Hematopoietic multipotent progenitor cell treated with erythropoietin and hydrocortisone succinate and interleukin-3 and kit ligand, for 15 days (in vitro differentiated cells): ENCODE measurements at regions not wholly inside any gene's neighbourhood (a gene's known extent, or its start where the extent isn't known, plus 50 kb on each side); places are given as distances from the start of the nearest gene placed in this dataset.

Experiments used
- DNase-seq: peaks from one replicate; pipeline ENCODE4 v3.0.0-alpha.2; 2015; ENCODE audit warnings: low spot score

DNA sequence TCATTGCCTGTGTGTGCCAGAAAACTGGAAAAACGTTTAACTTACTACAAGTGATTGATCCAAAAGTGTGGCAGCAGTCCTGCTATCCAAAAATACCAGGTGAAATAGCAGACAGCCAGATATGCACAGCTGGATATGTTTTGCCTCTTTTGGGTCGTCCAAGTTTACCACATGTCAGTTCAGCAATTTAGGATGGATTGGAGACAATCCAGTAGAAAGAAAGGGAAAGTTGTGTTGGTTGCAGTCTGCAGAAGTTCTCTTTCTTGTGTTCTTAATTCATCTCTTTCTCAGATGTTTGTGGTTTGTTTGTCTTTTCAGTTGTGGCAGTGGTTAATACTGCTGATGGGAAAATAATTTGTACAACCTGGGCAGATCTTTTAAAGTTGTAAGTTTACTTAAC, 645.0 kb downstream of the PTPRC start:
- no peak for DNase-seq

DNA sequence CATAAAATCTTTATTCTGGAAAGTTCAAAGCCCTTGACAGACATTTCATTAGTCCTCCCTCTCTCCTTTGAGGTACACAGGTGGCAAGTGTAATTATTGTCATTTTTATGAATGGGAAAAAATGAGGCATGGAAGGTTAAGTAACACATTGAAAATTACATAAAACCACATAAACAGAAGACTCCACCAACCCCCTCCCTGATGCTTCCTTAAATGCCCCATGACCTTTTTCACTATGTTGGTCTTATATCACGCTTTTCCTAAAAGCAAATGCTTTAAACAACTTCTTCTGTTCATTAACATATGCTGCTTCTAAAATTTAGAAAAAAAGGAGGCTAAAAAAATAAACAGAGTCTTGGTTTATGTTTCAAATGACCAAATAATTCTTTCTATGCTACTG, 648.4 kb downstream of the PTPRC start:
- no peak for DNase-seq

DNA sequence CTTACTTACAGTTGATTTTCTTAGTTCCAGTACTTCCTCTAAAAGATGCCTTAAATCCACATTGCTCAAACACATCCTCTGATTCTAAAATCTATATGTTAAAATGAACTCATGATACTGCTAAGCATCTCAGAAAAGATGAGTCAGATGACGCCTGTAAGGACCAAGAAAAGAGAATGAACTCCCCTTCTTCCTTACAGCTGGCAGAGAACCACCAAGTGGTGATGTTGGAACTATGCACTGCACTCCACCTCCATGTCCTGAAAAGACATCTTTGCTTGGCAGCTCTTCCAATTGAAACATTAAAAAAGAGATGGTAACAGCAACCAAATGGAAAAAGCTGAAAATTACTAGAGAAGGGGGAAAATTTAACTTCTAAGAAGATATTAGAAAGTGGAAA, 648.8 kb downstream of the PTPRC start:
- DNase-seq, result no peak

DNA sequence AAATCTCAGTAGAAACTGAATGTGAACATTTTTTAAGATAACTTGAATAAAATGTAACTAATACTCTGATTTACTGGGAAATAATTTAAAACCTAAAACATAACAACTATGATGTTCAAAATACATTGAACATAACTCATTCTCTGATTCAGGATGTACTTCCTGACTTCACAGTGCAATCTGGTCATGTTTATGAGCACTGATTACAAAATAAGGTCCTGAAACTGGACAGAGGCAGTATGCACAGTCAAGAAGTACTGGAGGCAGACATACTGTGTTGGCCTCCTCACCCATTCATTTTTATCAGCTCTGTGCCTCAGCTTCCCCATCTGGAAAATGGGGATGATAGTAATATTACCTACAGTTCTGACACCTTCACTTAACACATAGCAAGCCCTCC, 651.3 kb downstream of the PTPRC start:
- DNase-seq, result no peak

DNA sequence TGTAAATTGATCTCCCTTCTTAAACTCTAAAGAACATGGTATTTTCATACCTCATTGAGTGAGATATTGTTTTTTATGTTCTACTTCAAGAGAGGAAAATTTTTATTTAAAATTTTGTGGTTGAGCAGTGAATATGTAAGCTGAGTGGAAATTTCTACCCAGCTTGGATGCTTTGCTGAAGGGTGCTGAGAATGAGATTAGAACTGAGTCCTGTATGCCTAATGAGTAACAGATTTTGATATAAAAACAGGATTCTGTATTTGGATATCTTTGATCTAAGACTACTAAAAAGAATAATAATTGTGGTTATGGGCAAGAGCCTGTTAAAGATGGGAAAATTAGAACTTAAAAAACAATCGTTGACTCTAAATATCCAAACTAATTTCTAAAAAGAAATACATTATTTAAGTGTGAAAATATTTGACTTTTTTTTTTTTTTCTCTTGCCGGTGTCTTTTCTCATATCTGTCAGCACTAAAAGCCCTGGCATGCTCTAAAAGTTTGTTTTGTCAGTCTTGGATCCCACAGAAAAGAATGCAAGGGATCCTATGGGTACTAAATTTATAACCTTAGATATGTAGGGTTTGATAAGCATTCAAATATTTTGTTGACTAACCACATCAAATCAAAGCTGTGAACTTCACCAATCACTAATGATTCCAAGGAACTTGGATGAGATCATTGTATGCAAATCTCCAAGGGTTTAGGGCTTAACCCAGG, 652.3 kb downstream of the PTPRC start:
- no peak for DNase-seq

DNA sequence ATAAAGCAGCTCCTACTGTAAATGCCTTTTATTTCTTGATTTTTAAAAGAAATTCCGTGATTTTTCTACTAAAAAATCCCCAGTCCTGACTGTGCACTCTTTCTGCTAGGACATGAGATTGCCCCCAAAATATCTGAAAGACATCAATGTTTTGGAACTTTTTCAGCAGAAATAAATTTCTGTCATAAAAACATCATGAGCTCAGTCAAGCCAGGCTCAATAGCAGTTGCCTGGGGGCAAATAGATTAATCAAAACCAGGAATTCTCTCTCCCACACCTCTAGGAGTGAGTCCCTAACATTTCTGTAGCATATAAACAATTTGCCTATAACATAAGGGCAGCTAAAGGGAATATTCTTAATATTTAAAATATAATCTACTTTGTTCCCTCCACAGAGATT, 654.1 kb downstream of the PTPRC start:
- no peak for DNase-seq

DNA sequence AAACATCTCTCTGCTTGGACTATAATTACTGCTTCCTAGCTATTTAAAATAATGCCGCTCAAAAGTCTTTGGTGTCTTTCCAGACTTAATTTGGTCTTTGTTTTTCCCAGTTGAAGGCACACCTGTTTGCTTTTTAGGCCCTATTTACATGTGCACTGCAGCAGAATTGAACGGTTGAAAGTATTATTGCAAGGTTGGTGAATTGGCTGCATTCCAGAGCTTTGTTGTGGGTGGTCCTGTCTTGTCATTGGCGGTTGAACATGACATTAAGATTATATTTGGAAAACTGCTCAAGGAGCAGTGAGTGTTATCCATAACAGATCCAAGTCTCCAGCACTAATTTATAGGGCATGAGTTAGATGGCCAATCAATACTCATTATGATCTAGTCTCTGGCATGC, 656.3 kb downstream of the PTPRC start:
- DNase-seq, result no peak

DNA sequence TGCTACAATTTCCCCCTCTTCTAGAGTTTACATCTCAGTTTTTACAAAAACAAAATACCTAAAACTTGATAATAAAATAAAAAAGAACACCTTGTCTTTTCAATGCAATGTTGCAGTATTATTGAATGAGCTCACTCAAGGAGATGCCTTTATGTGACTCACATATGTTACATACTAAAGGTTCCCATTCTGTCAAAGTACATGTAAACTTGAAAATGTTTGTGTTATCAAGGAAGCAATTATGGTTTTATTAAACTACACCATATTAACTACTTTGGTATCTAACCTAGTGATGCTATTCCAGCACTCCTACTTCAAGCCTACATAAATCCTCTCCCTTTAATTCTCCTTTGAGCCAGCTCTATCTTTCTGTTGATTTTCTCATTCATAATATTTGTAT, 658.3 kb downstream of the PTPRC start:
- no peak for DNase-seq

DNA sequence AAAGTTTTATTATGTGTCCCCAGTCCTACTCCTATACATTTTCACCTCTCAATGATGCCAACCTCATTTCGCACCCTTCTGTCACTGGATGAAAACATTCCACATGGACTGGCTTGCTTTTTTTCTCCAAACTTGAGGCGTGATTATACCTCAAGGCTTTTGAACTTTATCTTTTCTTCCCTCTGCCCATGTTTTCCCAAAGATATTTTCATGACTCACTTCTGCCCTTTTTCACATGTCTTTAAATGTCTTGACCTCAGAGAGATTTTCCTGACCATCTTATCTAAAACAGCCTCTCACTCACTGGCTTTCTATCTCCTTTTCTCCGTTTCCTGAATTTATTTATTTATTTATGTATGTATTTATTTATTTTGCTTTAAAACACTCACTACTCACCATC, 659.0 kb downstream of the PTPRC start:
- no peak for DNase-seq

DNA sequence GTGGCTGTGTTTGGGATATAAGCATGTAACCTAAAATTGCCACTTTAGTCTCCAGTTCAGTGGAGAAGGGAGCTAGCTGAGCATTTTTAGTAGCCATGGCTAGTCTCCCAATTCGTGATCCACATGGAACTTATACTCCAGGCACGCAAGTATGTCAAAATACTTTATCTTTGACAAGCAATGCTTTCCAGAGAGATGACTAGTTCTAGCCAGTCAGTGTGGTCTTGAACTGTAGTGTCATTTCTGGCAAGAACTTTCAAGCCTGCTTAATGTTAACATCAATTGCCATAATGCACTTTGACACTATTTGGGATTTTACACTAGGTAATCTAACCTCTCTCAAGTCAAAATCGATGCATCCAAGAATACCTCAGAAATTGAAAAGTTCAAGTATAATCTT, 660.0 kb downstream of the PTPRC start:
- no peak for DNase-seq

DNA sequence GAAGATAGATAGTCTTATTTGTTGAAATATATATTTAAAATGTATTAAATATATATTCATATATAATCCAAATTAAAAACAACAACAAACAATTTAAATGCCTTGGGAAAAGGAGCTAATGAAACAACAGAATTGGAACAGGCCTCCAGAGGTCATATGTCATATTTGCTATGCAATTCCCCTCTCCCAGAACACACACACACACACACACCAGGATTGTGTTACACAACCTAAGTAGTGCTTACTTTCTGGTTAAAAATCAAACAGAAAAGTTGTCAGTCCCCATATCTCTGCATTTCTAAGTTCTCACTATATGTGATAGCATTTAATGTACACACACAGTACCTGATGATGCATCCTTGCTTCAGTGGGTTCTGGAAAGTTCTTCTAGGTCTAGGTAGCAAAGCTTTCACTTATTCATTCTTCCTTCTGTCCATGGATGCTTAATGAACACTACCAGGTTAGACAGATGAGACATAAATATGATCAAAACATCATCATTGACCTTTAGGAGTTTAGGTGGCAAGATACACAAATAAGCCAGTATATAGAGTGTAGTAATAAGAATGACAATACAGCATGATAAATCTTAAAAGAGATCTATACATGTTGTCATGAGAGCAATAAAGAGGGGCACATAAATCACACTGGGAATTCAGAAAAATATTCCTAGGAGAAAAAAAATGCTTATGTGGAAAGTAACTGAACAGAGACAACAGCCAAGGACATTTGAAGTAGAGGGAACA, 662.8 kb downstream of the PTPRC start:
- no peak for DNase-seq

DNA sequence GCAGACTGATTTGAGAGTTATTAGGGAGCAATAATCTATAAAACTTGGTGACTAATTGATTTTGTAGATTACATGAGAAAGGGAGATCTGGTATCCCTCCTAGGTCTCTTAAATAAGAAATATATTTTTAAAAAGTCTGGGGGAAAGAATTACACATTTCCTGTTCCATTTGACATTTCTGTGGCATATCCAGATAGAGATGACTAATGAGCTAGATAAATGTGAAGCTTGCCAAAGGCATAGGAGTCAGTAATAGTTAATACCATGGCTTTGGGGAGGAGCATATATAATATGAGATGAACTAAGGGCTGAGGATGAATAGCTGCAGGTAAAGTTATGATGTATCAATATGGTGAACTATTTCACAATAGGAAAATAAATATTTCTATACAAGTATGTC, 663.7 kb downstream of the PTPRC start:
- DNase-seq, result no peak

DNA sequence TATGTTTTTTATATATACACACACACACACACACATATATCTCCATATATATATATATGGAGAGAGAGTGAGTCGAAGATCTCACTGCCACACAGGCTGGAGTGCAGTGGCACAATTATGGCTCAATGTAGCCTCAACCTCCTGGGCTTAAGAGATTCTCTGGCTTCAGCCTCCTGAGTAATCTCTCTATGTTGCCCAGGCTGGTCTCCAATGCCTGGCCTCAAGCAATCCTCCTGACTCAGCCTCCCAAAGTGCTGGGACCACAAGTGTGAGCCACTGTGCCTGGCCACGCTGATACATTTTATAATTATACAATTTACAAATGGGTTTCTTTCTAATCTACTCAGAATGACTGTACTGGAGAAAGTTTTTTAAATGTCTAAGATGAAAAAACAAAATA, 664.2 kb downstream of the PTPRC start:
- no peak for DNase-seq

DNA sequence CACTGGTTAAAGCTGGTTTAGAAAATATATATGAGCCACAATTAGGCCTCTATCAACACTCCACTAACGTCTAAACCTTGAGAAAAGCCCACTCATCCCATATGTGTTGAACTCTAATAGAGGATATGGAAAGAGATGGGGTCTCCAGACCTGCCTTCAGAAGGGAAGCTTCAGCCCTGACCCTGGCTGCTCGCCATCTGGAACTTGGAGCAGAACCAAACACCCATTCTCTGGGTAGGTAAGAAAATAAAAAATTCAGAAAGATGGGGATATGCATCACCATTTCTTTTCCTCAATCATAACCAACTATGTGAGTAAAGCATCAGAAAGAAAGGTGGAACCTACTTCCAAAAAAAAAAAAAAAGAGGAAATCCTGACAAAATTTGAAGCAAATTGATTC, 666.2 kb downstream of the PTPRC start:
- no peak for DNase-seq

DNA sequence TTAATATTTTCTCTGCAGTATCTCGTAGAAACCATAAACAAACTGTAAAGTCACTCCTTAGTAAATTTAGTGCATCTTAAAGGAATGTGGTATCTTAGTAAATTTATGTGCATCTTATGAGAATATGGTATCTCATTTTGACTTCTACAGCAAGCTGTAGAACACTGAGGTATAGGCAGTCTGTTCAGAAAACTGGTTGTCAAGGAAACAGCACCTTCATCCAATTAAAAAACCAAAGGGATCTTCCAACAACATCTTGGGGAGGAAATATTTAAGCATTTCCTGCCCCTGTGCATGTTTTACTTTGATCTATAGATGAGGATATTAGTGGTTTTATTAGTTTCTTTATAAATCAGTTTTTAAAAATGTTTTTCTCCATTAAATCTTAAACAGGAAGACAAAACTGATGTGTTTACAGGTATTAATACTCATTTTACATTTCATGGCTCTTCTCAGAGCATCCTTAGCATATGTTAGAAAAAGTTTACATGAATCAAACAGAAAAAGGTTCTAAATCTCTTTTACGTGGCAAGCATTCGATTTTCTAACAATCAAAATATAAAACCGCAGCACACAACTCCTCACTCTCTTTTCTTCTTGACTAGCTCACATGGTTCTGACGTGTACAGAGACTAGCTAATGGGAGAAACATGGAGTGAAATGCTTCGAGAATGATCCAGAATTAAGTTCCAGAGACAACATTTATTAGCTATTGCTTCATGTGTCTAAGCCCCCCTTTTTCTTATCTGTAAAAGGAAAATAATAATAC, 668.8 kb downstream of the PTPRC start:
- no peak for DNase-seq

DNA sequence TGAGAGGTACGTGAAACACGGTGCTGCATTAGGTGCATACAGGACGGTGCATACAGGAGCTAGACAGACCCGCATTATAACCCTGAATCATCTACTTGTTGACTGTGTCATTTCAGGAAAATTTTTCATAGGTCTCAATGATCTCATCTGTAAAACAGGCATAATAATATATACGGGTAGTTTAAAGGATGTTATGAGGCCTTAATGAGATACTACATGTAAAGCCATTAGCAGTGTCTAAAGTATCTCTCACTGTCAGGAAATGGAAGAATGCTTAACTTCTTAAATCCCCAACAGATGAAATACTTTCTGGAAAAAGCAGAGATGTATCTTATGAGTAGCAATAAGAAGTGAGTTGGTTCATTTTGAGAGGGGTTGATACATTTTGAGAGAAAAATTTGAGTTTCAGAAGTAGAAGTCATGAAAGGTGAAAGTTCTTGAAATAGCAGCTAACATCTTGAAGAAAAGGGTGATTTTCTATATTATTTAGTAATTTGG, 669.6 kb downstream of the PTPRC start:
- DNase-seq, result no peak

DNA sequence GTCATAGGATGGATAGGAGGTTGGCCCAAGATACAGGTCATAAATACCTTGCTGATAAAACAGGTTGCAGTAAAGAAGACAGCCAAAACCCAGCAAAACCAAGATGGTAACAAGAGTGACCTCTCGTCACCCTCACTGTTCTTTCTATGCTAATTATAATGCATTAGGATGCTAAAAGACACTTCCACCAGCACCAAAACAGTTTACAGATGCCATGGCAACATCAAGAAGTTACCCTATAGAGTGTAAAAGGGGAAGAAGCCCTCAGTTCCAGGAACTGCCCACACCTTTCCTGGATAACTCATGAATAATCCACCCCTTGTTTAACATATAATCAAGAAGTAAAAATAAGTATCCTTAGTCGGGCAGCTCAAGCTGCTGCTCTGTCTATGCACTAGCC, 671.9 kb downstream of the PTPRC start:
- DNase-seq, result no peak

DNA sequence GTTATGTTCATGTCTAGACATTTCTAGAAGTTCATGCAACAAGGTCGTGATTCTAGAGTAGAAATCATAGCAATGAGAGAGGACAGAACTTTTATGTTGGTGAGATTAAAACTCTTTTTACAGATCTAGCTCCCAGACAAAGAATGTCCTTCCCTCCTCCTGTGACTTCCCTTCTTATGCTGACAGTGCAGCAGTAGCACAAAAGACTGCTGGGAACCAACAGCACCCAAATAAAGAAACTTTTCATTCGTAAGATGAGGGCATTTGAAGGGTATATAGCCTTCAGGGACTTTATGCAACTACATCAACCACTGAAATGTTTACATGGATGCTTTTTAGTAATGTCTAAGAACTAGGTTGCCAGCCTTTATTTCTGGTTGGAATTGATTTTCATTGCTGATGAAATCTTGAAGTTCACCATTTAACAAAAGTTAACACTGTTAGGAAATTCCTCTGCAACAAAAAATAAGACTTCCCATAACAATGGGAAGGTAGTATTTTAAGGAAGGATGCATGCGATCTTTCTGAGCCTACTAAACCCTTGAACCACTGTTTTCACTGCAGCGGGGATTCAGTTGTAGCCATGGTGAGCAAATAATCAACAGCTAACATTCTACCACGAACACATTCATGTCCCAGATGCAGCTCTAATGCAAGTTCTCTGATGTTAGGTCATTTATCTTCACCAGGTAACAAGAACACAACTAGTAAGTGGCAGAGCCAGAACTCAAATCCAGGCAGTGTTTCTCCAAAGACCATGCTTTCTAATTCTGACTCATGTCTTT, 672.8 kb downstream of the PTPRC start:
- DNase-seq, result no peak

DNA sequence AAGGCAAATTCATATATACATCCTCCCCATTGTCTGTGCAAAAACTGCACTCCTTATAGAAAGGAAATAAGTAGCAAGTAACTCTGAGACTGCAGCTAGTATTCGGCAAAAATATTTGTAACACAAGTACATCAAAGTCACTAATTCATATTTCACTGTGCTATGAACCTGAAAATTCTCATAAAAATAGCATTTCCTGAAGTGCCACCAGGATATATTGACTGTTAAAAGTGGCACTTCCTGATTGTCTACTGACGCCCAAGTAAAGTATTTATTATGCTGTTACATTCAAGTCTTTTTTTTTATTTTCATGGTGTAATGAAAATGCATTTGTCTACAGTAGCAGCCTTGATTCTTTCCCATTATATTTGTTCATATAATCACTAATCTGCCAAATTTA, 673.8 kb downstream of the PTPRC start:
- no peak for DNase-seq

DNA sequence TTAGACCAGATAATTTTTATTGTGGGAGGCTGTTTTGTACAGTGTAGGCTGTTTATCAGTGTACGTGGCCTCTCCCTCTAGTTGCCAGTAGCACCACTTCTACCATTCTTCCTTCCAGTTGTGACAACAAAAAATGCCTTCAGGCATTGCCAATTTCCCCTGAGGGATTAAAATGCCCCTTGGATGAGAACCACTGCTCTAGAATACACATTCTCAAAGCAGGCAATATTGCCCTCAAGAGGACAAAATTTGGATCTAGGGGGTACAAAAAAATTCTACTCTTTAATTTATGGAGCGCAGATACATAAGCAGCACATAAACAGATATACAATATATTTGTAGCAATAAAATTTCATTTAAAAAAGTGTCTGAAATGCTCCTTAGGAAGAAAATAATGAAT, 674.6 kb downstream of the PTPRC start:
- DNase-seq, result no peak

DNA sequence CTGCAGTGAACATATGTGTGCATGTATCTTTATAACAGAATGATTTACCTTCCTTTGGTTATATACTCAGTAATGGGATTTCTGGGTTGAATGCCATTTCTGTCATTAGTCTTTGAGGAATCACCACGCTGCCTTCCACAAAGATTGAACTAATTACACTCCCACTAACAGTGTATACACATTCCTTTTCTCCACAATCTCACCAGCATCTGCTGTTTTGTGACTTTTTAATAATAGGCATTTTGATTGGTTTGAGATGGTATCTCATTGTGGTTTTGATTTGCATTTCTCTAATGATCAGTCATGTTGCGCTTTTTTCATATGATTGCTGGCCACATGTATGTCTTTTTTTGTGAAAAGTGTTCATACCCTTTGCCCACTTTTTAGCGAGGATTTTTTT, 680.5 kb downstream of the PTPRC start:
- no peak for DNase-seq

DNA sequence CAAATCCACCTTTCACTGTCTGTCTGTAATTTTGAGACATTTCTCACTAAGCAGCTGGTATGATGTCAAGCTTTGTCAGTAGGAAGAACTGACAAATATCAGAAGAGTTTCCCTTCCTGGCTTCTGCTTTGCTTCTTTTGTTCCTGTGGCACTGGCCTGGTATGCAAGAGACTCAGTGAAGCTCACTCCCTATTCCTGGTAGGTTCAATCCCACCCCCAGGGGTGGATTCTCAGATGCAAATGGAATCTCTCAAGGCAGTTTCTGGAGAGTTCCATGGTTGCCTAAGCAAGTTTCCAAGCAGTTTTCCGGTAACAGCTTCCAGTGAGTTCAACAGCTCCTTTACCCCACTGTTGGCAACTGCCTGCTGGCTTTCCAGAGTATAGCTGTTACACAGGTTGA, 683.4 kb downstream of the PTPRC start:
- DNase-seq, result no peak
